ENCODE measurements at regions not wholly inside any gene's neighbourhood (a gene's known extent, or its start where the extent isn't known, plus 50 kb on each side); places are given as distances from the start of the nearest gene placed in this dataset.

DNA sequence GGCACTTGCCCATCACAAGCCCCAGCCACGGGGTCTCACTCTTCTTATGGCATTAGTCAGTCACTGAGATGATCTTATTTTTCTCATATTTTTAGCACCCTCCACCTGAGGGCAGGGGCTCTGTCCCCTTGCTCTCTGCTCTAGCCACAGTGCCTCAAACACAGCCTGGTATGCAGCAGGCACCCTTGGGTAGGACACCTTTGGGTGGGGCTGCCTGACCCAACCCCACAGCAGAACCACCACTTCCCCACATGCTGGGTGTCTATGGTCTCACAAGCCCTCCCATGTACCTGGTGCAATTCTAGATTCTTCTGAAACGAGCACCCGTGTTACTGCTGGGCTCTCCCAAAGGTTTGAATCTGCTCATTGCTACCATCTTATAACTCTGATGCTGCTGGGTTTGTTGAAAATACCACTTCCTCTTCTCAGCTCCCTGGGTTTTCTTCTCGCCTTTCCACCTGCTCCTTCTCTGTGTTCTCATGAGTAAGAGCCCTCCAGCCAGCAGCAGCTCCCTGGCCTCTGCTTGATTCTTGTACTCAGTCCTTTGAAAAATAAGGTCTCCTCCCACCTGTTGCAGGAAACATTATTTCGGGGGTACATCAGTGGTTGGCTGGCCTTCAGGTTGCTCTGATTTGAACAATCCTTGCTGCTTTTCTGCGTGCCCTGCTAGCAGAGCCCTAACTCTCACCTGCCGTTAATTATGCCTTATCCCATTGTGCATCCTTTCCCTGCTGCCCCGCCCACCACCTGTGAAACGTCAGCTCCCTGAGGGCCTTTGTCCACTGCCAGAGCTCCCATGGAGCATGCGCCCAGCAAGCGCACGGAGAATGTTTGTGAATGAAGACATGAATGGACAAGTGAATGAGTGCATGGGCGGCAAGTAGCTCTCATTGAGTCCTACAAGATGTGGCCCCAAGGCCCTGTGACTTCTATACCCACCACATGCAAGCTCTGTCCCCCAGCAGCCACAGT lies 1181.6 kb downstream of the TBC1D22A start:
- DNase-seq (ENCODE audit: low read depth) = no peak

DNA sequence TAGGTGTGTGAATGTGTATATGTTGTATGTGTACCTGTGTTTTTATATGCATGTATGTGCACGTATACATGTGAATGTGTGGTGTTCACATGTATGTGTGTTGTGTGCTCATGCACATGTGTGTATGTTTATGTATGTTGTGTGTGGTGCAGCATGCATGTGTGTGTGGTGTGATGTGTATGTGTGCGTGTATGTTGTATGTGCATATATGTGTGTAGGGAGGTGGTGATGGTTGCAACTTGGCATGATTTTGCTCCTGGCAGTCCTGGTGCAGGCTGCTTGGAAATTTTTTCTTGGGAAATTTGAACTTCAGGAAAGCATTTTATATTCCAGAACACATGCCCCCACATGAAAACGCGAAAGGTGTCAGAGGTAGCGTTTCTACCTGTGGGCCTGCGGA lies 1177.8 kb downstream of the TBC1D22A start:
- no peak for DNase-seq (ENCODE audit: low read depth)

DNA sequence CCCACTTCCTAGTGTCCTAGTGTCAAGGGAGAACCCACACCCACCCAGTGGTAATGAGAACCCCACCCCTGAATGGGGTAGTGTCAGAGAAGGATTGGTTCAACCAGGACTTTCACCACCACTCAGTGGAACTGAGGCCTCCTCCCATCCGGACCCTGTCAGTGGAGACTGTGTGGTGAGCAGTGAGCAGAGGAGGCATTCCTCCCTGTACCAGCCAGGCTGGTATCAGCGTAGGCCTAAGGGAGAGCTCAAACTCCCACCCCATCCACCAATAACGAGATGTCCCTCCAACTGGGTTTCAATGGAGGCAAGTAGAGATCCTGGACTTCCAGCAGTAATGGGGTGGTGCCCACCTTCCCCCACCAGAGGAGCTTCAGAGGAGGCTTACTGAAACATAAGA lies 1171.4 kb downstream of the TBC1D22A start:
- DNase-seq (ENCODE audit: low read depth) = no peak

DNA sequence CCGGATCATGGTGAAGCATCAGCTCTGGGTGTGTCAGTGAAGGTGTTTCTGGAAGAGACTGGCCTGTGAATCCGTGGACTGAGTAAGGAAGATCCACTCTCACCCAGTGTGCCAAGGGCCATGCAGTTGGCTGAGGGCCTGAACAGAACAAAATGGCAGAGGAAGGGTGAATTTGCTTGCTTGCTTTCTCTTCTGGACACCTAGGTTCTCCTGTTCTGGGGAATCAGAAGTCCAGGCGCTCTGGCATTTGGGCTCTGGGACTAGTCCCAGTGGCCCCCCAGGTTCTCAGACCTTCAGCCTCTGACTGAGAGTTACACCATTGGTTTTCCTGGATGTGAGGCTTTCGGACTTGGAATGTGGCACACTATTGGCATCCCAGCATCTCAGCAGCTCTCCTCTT lies 1170.8 kb downstream of the TBC1D22A start:
- DNase-seq (ENCODE audit: low read depth) = no peak

DNA sequence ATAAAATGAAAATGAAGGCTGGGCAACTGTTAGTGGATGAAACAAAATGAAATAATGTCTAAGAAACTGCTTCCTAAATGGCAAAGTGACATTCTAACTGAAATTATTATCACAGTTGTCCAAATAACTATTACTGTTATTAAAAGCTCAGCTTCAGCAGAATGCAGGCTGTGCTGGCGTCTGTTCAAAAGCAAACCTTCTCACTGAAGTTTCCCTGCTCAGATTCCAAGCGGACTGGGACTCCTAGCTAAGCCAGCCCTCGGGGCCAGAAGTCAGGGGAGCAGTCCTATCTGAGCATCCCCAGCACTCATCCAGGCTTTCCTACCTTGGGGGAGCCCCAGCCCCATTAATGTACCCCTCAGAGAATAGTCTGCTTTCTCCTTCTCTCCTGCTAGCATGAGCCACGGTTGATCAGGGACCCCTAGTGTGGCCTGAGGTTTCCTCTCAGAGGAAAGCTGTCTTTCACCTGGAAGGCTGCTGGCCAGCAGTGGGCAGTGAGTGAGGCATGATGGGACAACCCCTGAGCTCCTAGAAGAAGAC lies 1167.3 kb downstream of the TBC1D22A start:
- no peak for DNase-seq (ENCODE audit: low read depth)

DNA sequence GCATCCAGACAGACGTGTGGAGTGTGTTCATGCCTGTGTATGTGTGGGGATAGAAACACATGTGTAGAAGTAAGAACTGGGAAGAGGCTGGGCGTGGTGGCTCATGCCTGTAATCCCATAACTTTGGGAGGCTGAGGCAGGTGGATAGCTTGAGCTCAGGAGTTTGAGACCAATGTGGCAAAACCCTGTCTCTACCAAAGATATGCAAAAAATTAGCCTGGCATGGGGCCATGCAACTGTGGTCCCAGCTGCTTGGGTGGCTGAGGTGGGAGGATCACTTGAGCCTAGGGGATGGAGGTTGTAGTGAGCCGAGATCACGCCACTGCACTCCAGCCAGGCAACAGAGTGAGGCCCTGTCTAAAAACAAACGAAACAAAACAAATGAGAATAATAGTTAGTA lies 1166.6 kb downstream of the TBC1D22A start:
- no peak for DNase-seq (ENCODE audit: low read depth)

DNA sequence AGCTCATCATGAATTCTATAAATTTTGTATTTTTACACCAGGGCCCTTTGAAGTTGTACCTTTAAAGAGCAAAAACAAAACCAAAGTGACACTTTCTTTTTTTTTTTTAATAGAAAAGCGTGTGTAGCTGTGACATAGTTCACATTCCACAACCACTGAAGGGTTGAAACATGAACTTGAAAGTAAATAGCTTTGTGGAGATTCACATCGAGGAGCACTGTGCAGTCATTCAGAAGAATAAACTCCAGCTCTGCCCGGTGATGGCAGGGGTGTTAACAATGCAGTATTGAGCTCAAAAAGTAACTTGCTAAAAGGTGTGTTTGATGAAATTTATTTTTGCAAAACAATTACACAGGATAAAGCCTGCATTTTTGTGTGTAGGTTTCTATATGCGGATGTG lies 1166.2 kb downstream of the TBC1D22A start:
- DNase-seq (ENCODE audit: low read depth) = no peak

DNA sequence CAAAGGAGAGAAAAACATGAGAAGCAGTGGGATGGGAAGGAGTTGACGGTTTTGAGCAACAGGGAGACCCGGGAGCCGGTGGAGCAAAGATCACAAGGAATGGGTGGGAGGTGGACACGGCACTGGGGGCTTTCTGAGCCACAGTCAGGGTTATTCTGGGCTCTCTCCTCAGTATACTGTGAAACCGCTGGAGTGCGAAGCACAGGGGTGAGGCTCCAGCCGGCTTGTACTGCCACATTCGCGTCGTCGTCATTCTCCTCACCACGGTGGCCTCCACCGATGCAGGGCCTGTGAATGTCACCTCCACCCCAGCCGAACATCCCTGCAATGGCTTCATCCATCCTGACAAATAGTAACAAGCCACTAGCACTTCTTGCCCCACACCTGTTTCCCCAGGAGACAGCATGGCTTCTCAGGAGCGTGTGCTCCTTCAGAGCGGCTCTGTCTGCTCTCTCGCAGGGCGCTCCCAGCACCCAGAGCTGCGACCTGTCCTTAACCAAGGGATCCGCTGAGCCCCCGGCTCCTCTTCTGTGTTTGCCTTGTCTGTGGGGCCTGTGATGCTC lies 1165.3 kb downstream of the TBC1D22A start:
- no peak for DNase-seq (ENCODE audit: low read depth)

DNA sequence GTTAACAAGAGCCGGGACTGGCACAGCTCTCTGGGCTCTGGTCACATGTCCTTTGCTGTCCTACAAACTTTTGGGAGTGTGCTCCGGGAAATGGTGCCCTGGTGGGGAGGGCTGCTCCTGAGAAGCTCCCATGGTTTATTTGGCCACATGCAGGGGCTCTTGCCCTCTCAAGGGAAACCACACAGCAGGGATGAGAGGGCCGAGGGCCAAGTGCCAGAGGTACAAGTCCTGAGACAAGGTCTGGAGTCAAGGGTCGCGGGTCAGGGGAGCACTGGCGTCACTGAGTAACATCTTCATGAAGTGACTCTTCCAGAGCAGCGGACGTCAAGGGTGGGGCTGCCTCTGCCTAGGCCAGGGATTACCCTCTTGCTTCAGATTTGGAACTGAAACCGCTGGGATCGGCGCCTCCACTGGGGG lies 1160.6 kb downstream of the TBC1D22A start:
- DNase-seq (ENCODE audit: low read depth) = no peak

DNA sequence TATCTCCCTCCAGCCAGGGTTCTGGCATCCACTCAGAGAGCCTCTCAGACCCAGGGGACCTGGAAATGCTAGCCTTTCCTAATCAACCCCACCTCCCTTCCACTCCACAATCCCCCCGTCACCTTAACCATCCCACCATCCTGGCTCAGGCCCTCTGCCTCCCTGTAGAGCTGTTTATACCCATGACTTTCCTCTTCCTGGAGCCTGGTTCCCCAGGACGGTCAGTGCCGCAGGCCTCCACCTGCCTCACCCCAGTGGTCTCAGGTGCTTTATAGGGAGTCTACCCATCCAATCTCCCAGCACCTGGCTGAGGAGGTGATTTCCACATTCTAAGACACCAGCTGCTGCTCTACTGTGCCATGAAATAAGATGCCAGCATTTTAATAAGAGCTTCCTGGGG lies 1159.5 kb downstream of the TBC1D22A start:
- DNase-seq (ENCODE audit: low read depth) = no peak

DNA sequence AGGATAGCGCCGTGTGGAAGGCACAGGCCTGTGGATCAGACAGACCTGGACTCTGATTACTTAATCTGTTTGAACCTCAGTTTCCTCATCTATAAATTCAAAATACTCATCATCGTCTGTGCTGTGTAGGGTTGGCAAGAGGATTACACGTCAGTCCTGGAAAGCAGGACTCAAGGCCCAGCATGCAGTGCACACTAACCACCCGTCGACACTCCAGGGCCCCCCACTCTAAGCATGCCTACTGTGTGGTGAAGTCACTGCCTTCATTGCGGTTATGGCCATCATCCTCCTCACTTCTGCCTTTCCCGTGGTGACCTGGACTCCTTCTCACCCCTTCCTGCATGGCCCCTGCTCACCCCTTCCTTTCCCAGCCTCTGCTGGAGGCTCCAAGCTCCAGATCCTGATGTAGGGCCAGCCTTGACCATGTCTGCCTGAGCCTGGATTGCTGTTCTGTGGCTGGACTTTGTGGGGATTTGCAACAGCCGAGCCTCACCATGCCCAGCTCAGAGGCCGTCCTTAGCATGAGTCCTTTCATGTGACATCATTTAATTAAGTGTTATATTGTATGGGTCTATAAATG lies 1158.0 kb downstream of the TBC1D22A start:
- DNase-seq (ENCODE audit: low read depth) = no peak

DNA sequence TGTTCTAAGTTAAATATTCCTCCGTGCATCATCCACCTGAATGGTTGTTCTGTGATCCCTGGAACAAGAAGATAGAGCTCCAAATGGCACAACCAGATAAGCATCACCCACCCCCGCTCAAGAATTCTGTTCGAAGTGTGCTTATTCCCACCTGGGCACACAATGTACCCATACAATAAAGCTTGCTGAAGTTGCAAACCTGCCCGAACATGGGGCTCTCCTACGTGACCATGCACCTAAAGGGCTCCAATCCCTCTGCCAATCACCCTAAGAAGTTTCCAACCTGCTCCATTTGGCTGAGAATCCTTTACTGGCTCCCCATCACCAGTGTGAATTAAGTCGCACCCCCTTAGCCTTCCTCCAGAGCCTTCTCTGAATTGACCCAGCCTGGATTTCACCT lies 1157.4 kb downstream of the TBC1D22A start:
- no peak for DNase-seq (ENCODE audit: low read depth)

DNA sequence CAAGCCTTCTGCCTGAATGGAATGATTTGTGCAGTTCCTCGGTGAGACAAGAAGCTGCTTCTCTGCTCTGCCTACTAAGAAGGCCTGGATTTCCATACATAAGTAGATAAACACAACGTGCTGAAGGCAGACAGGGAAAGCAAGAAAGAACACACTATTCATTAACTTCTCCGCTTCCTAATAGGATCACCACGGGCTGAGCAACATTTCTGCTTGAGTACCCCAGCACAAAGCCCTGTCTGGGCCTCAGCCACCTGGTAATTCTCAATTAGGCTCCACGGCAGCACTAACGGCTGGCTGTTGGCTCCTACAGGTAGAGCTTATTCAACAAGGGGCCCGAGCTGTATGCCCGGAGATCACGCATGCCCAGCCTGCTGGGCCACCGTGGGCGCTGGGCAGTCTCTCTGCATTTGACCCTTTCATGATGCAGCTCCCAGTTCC lies 1156.6 kb downstream of the TBC1D22A start:
- DNase-seq (ENCODE audit: low read depth) = no peak

DNA sequence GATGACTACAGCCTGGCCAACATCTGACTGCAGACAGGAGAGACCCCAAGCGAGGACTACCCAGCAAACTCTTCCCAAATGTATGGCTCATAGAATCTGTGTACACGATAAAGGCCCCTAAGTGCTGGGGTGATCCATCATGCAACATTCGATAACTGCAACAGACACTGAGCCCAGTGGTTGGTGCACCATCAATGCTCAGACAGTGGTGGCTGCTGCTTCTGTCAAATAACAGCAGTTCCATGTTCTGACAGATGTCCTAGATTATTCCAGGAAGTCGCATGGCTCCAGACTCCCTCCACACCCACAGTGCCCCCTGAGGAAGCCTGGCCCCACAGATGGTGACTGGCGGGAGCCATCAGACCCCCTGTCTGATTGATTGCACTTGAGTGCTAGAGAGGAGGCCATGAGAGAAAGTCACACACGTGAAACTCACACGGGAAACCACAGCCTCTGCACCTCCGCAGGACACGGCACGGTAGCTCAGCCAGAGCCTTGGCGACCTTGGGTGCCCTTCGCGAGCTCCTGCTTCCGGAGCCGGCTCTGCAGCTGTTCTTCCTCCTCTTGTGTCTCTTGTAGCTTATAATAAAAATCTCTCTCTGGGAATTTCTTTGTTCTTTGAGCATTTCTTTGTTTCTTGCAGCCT lies 1155.9 kb downstream of the TBC1D22A start:
- no peak for DNase-seq (ENCODE audit: low read depth)

DNA sequence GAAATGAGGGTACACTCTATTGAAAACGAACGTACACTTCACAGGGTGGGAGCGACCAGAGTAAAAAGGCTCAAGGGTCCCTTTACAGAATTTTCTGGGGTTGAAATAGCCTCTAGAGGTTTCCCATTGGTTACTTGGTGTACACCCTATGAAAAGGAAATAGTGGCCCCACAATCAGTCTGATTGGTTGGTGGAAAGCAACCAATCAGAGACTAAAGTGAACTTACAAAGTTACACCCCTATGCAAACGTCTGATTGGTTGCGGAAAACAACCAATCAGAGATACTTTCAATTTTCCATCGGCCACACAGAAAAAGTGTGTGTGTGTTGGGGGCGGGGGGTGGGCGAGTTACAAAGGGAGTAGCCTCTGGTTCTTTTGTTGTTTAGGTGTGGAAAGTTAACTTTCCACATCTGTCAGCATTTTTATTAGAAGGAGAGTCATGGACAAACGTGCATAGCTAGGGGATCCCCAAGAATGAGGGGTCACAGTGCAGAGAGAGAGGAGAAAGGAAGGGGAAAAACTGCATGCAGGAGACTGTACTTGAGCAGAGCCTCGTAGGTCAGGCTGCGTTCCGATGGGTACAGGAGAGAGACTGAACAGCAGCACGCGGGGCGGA lies 1152.1 kb downstream of the TBC1D22A start:
- DNase-seq (ENCODE audit: low read depth) = no peak

DNA sequence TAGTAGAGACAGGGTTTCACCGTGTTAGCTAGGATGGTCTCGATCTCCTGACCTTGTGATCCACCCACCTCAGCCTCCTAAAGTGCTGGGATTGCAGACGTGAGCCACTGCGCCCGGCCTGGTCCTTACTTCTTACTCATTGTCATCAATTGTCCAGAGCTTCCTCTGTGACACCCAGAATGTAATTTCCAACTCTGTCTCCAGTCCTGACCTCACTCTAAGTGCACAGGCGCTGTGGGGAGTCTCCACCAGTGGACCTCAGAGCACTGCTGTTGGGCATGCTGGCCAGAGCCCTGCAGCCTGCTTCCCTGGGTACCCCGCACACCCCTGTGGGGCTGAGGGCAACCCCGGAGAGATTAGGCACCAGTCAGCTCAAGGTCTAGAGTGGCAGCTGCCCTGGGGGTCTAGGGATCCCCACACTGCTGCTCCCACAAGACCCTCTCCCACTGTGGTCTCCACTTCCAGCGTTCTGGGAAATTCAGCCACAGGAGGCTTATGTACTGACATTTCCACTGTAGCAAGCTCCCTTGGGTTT lies 1140.3 kb downstream of the TBC1D22A start:
- DNase-seq (ENCODE audit: low read depth) = no peak

DNA sequence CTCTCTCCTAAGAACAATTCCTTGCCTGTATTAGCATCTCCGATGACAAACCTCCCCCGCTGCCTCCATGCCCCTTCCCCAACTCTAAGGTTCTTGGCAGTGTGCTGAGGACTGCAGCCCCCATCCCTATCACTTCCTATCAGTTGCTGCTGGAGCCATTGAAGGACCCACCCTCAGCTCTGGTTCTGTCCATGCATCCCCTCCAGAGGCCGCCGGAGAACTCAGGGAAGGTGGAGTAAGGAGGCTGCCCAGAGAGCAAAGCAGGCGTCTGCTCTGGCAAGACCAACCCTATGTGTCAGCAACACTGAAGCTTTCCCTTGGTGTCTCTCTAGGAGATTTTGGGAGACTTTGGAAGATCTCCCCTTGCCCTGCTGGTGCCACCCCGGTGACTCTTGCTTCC lies 1139.5 kb downstream of the TBC1D22A start:
- no peak for DNase-seq (ENCODE audit: low read depth)

DNA sequence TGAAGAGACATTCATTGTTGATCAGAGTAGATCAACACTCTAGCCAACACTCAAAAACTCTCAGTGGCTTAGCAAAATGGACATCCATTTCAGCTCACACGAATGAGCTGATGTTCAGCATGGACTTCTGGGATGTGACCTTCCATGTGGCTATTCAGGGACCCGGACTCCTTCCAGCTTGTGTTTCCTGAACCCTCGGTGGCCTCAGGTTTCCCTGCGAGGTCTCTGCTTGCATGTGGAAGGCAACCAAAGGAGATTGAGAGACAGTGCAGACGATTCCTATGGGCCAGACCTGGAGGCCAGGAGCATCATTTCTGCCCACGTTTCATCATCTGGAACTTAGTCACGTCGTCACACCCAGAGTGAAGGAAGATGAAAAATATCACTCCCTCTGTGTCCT lies 1137.4 kb downstream of the TBC1D22A start:
- no peak for DNase-seq (ENCODE audit: low read depth)

DNA sequence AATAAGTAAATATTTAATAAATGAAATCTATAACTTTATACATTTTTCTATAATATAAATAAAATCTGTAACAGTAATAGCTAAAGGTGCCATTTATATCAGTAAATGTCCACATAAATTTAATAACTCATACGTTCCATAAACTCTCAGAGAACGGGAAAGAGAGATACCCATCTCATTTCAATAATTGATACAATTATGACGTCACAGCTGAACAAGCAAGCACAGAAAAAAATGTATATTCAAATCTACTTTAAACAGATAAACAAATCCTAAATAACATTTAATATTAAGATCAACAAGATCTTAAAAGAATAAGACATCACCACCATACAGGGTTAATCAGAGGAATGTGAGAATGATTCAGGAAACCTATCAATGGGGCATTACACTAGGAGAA lies 1136.5 kb downstream of the TBC1D22A start:
- no peak for DNase-seq (ENCODE audit: low read depth)

DNA sequence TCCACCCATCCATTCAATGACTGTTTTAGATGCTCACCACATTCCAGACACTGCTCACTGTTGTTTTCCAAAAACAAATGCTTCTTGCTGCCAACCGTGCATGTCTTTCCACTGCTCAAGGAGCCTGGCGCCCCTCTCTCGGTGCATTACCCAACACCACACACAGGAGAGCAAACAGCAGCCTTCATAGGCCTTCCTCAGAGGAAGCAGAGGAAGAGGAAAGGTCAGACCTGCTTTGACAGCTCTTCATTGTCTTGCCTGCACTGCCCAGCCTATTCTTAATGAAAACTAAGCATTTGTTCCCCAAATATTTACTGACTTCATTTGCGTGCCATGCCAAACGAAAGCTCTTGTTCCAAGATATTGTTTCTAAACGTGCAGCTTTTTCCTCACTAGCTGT lies 1129.2 kb downstream of the TBC1D22A start:
- DNase-seq (ENCODE audit: low read depth) = no peak

DNA sequence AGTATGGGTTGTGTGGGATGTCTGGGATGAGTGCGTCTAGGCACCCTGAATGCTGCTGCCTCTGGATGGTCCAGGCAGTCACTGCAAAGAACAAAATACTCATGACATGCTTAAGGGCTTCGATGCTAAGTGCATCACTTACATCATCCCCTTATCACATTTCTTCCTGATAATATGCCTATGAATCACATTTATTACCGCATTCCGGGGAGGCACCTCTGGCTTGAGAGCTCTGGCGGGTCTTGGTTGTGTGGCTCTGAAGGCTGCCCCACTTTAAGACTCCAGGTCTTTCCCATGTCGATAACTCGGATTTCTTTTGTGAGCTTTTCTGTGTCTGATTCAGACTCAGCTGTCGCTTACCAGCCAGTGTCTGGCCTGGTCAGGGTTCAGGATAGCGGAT lies 1126.4 kb downstream of the TBC1D22A start:
- DNase-seq (ENCODE audit: low read depth) = no peak
